Peyer's patch (tissue), 4 donors: ENCODE measurements at regions not wholly inside any gene's neighbourhood (a gene's known extent, or its start where the extent isn't known, plus 50 kb on each side); places are given as distances from the start of the nearest gene placed in this dataset.

Experiments used
- DNase-seq, 3 donors: peaks; one replicate each; pipeline ENCODE4 v3.0.0-alpha.2; 2017 to 2019
- H3K27ac ChIP-seq, 4 donors: fragments of 200-600 bp; sonication (generic); one replicate each; pipeline ENCODE4 v1.5.1; 2016 to 2019
- H3K27me3 ChIP-seq, 2 donors: fragments of 200-600 bp; sonication (generic); one replicate each; pipeline ENCODE4 v1.5.1; 2019
- H3K36me3 ChIP-seq, 3 donors: fragments of 200-600 bp; sonication (generic); one replicate each; pipeline ENCODE4 v1.5.1; 2016 to 2019
- H3K4me1 ChIP-seq, 4 donors: fragments of 200-600 bp; sonication (generic); one replicate each; pipeline ENCODE4 v1.5.1; 2016 to 2019
- H3K4me3 ChIP-seq, 4 donors: fragments of 200-600 bp; sonication (generic); 1 replicate in 3 of 4; 2 replicates in 1 of 4; pipeline ENCODE4 v1.5.1; 2016 to 2019; ENCODE audit warnings: mild to moderate bottlenecking in 1 of 4
- H3K9me3 ChIP-seq, 4 donors: fragments of 200-600 bp; sonication (generic); one replicate each; pipeline ENCODE4 v1.5.1; 2016 to 2019; ENCODE audit warnings: mild to moderate bottlenecking in 1 of 4
- POLR2A ChIP-seq, 2 donors: fragments of 450-650 bp; IDR thresholded peaks; one replicate each; pipeline ENCODE4 v1.5.1; 2017; ENCODE audit warnings: antibody characterized with exemption in 2 of 2, mild to moderate bottlenecking in 2 of 2, moderate library complexity in 2 of 2
- TF ChIP-seq, protein P1 (sequence below), 6 experiments: fragments of 450-650 bp in 4 of 6; fragments of 200-600 bp in 2 of 6; sonication (generic) in 1 of 6; IDR thresholded peaks; one replicate each; pipeline ENCODE4 v1.5.1; 2017 to 2019; ENCODE audit warnings: antibody characterized with exemption in 6 of 6, mild to moderate bottlenecking in 3 of 6, moderate library complexity in 1 of 6

DNA sequence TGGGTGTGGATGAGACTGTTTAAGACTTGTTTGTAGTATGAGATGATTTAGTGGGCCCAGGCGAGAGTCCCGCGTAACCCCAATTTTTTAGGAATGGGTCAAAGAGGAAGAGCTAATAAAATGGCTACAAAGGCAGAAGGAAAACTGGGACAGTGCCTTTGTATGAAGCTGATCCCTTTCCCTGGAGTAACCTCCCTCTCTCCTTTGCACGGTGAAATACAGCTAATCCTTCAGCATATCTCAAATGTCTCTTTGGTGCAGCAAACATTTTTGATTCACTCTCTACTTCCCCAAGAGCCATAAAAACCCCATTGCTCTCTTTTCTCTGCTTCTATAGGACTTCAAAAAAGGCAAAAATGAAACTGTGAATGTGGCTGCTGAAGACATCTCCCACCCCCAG lies 473.8 kb downstream of the KLF5 start:
- H3K27ac ChIP-seq, result no peak overlapping the region
- TF ChIP-seq, protein P1, sequence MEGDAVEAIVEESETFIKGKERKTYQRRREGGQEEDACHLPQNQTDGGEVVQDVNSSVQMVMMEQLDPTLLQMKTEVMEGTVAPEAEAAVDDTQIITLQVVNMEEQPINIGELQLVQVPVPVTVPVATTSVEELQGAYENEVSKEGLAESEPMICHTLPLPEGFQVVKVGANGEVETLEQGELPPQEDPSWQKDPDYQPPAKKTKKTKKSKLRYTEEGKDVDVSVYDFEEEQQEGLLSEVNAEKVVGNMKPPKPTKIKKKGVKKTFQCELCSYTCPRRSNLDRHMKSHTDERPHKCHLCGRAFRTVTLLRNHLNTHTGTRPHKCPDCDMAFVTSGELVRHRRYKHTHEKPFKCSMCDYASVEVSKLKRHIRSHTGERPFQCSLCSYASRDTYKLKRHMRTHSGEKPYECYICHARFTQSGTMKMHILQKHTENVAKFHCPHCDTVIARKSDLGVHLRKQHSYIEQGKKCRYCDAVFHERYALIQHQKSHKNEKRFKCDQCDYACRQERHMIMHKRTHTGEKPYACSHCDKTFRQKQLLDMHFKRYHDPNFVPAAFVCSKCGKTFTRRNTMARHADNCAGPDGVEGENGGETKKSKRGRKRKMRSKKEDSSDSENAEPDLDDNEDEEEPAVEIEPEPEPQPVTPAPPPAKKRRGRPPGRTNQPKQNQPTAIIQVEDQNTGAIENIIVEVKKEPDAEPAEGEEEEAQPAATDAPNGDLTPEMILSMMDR (IDR thresholded peaks at IDR 0.05), result no peak
- no peak for TF ChIP-seq POLR2A (IDR thresholded peaks at IDR 0.05)
- no peak for DNase-seq

DNA sequence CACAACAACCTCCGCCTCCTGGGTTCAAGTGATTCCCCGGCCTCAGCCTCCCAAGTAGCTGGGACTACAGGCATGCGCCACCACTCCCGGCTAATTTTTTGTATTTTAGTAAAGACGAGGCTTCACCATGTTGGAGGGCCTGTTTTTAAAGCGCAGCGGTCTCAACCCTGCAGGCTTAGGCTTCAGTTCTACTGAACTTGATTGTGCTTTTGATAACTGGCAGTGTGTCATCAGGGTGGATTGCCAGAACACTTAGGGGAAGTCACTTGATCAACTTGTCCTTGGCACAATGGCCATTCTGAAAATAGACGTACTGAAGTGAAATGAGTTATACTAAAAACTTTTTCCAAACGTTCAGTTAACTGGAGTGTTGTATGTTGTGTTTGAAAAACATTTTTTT lies 472.2 kb downstream of the KLF5 start:
- Histone ChIP-seq H3K27me3 (no peaks in the 10 kb centered on the region), H3K27ac (no peak overlapping the region), H3K4me1 (no peaks in the 10 kb centered on the region), H3K4me3 (no peak overlapping the region), H3K9me3 (no peaks in the 10 kb centered on the region), H3K36me3 (no peaks in the 10 kb centered on the region)
- TF ChIP-seq, protein P1 (IDR thresholded peaks at IDR 0.05), result no peak
- TF ChIP-seq POLR2A (IDR thresholded peaks at IDR 0.05), result no peak
- DNase-seq, result no peak

More for the DNA sequence above, 473.8 kb downstream of the KLF5 start:
- Histone ChIP-seq H3K36me3 (no peaks in the 10 kb centered on the region), H3K4me3 (no peak overlapping the region), H3K4me1 (no peaks in the 10 kb centered on the region), H3K9me3 (no peaks in the 10 kb centered on the region), H3K27me3 (no peaks in the 10 kb centered on the region)

DNA sequence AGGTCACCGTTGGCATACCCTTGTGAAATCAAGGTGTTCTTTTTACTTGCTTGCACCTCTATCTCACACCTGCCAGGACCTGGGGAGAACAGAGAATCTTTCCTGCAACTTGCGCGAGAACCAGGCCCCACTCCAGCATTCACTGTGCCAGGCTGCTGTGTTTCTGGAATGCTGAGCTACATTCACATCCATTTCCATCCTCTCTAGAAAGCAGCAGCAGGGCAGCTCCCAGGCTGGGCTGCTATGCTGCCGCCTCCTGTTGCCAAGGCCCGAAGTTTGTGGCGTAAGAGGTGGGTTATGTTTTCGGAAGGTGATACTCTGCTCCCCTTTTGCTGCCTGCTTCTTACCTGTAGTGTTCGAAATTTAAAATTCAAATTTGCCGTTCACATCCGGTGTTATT lies 464.1 kb downstream of the KLF5 start:
- no peaks in the 10 kb centered on the region for H3K4me1 ChIP-seq
- no peaks in the 10 kb centered on the region for H3K27me3 ChIP-seq
- DNase-seq, result no peak
- TF ChIP-seq, protein P1 (IDR thresholded peaks at IDR 0.05), result no peak
- no peaks in the 10 kb centered on the region for H3K36me3 ChIP-seq
- H3K27ac ChIP-seq, result no peak overlapping the region
- H3K4me3 ChIP-seq, result no peak overlapping the region
- no peaks in the 10 kb centered on the region for H3K9me3 ChIP-seq

DNA sequence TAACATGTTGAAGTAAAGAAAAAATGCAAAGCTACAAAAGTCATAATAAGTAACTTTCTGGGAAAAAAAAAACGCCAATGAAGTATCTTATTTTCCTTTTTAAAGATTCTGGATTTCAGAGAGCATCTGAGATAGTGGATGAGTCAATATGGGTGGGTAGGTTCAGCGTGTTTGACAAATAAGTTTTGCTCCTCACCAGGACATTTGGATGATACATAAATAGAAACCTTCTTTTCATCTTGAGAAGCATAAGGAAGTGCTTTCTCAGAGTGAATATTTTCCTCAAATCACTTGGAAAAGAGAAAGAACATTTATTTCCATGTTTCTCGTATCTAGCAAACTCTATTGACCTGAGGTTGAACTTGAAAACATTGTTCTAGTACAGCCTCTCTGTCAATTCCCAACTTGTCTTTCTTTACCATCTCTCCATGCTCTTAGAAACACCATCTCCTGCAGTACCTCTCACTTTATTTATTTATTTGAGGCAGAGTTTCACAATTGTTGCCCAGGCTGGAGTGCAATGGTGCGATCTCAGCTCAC lies 463.2 kb downstream of the KLF5 start:
- H3K4me3 ChIP-seq, result no peak overlapping the region
- no peak for DNase-seq
- no peaks in the 10 kb centered on the region for H3K4me1 ChIP-seq
- H3K27ac ChIP-seq, result no peak overlapping the region
- no peaks in the 10 kb centered on the region for H3K36me3 ChIP-seq
- H3K9me3 ChIP-seq, result no peaks in the 10 kb centered on the region
- H3K27me3 ChIP-seq, result no peaks in the 10 kb centered on the region
- TF ChIP-seq, protein P1 (IDR thresholded peaks at IDR 0.05), result no peak
- TF ChIP-seq POLR2A (IDR thresholded peaks at IDR 0.05), result no peak

DNA sequence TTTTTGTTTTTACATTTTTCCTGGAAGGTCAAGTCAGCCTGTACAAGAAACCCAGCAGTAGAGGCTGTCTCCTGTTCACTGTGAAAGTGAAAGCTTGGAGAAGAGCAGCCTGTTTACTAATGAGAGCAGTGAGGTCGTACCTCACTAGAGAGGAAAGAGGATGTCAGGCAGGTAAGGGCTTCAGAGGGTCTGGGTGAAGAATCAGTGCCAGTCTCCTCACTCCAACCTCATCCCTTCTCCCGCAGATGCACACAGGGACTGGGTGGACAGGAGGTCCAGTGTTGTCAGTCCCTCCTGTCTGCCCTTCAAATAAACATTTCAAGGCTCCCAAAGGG lies 462.5 kb downstream of the KLF5 start:
- no peaks in the 10 kb centered on the region for H3K9me3 ChIP-seq
- H3K27ac ChIP-seq, result peak overlapping the region in 1 of 4 donors; percentile 37
- no peaks in the 10 kb centered on the region for H3K36me3 ChIP-seq
- TF ChIP-seq, protein P1 (IDR thresholded peaks at IDR 0.05), result no peak
- TF ChIP-seq POLR2A (IDR thresholded peaks at IDR 0.05), result no peak
- no peaks in the 10 kb centered on the region for H3K4me1 ChIP-seq
- peak overlapping the region in 1 of 4 donors; percentile 10 for H3K4me3 ChIP-seq
- no peaks in the 10 kb centered on the region for H3K27me3 ChIP-seq
- peak in 1 of 3 donors; percentile 43 for DNase-seq
